Fibroblast of the aortic adventitia (primary cell): ENCODE measurements at regions not wholly inside any gene's neighbourhood (a gene's known extent, or its start where the extent isn't known, plus 50 kb on each side); places are given as distances from the start of the nearest gene placed in this dataset.

ENCODE experiments used
- DNase-seq: peaks from one replicate; pipeline ENCODE4 v3.0.0-alpha.2; 2010; ENCODE audit warnings: low read depth
- H3K4me3 ChIP-seq: 2 replicates; pipeline ENCODE4 v1.5.1; 2011; ENCODE audit warnings: low read depth, mild to moderate bottlenecking, control low read depth, low read length, moderate library complexity
- TF ChIP-seq, protein P1 (sequence below): IDR thresholded peaks from 2 replicates; pipeline ENCODE4 v1.5.1; 2011; ENCODE audit warnings: mild to moderate bottlenecking, low read length, control low read depth, inconsistent platforms; ENCODE audit not compliant: insufficient read depth

DNA sequence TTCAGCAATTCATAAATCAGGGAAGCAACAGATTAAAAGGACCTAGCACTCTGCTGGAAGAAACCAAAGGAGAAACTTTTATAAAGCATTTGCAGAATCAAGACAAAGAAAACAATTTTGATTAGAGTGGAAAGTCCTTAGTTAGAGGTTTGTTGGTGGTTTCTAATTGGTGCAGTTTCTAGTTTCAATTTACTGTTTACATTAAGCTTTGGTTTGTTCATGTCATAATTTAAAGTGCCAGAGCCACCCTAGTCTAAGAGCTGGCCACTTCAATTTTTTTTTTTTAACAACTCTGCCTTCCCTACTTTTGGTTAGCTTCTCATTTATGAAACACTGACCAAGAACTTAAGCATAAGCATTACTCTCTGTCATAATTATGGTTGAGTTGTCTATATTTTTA lies 1428.2 kb upstream of the GBE1 start:
- H3K4me3 ChIP-seq: no peak overlapping the region
- TF ChIP-seq, protein P1, sequence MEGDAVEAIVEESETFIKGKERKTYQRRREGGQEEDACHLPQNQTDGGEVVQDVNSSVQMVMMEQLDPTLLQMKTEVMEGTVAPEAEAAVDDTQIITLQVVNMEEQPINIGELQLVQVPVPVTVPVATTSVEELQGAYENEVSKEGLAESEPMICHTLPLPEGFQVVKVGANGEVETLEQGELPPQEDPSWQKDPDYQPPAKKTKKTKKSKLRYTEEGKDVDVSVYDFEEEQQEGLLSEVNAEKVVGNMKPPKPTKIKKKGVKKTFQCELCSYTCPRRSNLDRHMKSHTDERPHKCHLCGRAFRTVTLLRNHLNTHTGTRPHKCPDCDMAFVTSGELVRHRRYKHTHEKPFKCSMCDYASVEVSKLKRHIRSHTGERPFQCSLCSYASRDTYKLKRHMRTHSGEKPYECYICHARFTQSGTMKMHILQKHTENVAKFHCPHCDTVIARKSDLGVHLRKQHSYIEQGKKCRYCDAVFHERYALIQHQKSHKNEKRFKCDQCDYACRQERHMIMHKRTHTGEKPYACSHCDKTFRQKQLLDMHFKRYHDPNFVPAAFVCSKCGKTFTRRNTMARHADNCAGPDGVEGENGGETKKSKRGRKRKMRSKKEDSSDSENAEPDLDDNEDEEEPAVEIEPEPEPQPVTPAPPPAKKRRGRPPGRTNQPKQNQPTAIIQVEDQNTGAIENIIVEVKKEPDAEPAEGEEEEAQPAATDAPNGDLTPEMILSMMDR: no peak
- no peak for DNase-seq

DNA sequence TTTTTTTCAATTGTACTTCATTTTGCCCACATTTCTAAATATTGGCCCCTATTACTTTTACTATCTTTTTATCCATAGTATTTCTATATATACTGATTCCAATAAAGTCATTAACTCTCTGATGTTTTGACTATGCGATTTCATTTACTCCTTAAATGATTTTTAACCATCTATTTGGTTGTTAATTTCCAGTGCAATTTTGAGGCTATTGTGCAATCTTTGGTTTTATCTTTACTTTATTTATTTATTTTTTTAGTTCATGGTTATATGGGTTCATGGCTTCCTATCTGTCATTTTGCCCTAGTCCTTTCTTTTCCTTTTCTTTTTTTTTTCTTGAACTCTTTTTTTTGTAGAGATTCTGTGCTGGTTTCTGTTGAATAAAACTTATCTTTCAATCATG lies 1408.0 kb upstream of the GBE1 start:
- TF ChIP-seq, protein P1: no peak
- H3K4me3 ChIP-seq: no peak overlapping the region
- DNase-seq: no peak

DNA sequence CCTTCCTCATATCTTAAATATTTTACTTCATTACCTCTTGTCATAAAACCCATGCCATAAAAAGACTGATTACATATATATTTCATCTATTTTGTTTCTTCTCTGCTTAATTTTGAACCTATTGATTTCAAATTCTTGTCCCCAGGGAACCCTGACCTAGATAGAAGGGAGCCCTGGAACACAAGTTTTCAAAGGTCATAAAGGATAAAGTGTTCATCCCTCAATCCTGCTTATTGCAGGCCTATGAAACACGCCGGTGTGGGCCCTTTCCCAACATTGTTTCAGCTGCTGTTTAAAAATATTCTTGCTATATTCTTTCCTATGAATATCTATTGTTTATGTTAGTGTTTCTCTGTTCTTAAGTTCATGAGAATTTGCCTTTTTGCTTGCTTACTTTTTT lies 1389.5 kb upstream of the GBE1 start:
- TF ChIP-seq, protein P1: no peak
- H3K4me3 ChIP-seq: no peak overlapping the region
- no peak for DNase-seq

DNA sequence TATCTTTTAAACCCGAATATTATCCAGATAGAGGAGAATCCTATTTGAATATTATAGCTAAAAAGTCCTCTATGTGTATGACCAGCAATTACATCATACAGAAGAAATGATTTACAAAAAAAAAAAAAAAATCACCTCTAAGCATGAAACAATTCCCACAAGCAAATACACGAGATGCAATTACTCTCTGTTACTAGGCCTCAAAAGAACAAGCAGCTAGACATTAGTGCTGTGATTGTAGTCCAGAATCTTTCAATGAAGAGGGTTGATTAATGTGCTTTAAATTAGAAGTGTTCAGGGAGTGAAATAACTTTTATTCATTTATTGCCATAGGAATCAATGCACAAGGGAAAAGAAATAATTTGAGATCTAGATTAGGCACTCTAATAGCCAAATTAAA lies 1379.5 kb upstream of the GBE1 start:
- TF ChIP-seq, protein P1: no peak
- H3K4me3 ChIP-seq: no peak overlapping the region
- no peak for DNase-seq

DNA sequence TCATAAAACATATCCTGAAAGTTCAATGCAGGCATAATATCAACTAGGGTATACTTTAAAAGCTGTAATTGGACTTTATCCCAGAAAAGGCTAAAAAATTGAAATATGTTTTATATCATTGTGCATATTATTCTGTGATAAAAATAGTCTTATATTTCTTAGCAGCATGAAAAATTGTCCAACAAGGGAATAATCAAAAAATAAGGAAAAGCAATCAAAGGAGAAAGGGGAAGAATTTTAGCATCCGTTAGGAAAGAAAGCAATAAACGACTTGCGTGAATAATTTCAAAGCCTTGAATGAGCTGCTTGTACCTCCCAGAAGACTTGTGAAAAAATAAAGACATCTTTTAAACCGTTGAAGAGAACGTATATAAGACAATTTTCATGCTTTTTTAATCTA lies 1369.8 kb upstream of the GBE1 start:
- H3K4me3 ChIP-seq: no peak overlapping the region
- DNase-seq: no peak
- TF ChIP-seq, protein P1: no peak

DNA sequence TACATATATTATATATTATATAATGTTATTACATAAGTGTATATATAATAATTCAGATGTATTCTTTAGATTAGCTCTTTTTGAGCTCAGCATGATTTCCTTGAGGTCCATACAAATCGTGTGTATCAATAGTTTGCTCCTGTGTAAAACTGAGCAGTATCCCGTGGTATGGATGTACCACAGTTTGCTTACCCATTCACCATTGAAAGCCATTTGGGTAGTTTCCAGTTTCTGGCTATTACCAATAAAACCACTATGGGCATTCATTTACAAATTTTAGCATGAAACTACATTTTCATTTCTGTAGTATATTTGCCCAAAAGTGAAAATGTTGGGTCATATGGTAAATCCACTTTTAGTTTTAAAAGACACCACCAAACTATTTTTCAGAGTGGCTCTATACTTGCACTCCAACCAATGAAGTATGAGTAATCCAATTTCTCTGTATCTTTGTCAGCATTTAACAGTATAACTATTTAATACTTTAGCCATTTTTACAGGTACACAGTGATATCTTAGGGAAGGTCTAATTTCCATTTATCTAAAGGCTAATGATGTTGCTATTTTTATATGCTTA lies 1361.4 kb upstream of the GBE1 start:
- no peak for DNase-seq
- TF ChIP-seq, protein P1: no peak

DNA sequence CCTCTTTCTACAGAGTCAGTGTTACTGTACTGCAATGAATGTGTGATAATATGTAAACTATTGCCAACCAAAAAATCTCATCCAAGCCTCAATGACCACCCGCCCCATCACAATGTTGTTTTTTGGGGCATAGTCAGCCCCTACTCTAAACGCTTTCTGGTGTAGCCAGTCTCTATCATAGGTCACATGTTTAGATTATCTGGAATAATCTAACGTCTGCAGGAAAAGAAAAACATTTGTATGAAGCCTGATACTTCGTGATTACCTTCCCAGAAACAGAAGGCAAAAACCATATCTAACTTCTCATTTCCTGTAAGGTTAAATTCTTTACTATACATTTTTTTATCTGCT lies 1331.8 kb upstream of the GBE1 start:
- H3K4me3 ChIP-seq: no peak overlapping the region
- TF ChIP-seq, protein P1: no peak
- DNase-seq: no peak

More for the DNA sequence above, 1361.4 kb upstream of the GBE1 start:
- H3K4me3 ChIP-seq: no peak overlapping the region
